ENCODE measurements at regions not wholly inside any gene's neighbourhood (a gene's known extent, or its start where the extent isn't known, plus 50 kb on each side); places are given as distances from the start of the nearest gene placed in this dataset.

DNA sequence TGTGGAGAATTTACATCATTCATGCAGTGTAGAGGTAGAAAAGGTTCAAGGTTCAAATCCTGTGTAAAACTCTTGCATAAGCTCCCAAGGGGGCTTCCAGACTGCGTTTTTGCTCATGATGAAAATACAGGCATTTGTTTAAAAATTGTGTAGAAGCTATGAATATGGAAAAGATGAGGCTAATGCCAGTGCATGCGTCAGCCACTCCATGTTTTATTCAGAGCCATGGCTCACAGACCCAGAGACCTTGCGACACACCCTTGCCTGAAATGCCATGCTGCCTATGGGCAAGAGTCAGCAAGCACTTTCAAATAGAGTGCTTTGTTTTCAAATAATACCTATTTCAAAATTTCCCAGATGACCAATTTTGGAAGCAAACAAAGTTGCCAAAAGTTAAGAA is 262.3 kb downstream of the TRIB2 start:
- TF ChIP-seq, protein P1, sequence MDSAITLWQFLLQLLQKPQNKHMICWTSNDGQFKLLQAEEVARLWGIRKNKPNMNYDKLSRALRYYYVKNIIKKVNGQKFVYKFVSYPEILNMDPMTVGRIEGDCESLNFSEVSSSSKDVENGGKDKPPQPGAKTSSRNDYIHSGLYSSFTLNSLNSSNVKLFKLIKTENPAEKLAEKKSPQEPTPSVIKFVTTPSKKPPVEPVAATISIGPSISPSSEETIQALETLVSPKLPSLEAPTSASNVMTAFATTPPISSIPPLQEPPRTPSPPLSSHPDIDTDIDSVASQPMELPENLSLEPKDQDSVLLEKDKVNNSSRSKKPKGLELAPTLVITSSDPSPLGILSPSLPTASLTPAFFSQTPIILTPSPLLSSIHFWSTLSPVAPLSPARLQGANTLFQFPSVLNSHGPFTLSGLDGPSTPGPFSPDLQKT (CRISPR knock-in tag; IDR thresholded peaks at IDR 0.05; ENCODE audit: borderline replicate concordance) = no peak
- TF ChIP-seq KDM1A (CRISPR knock-in tag; IDR thresholded peaks at IDR 0.05) = no peak
- no peak for TF ChIP-seq KAT7 (CRISPR knock-in tag; IDR thresholded peaks at IDR 0.05; ENCODE audit: borderline replicate concordance)
- TF ChIP-seq CTCF (CRISPR knock-in tag; IDR thresholded peaks at IDR 0.05) = no peak
- TF ChIP-seq ZNF282 (IDR thresholded peaks at IDR 0.05; ENCODE audit: partially characterized antibody) = no peak
- no peak for TF ChIP-seq ZFP36L2 (CRISPR knock-in tag; IDR thresholded peaks at IDR 0.05)
- TF ChIP-seq RXRA (CRISPR knock-in tag; IDR thresholded peaks at IDR 0.05) = no peak
- no peak for TF ChIP-seq REST (IDR thresholded peaks at IDR 0.05; ENCODE audit: borderline replicate concordance in 1 of 2, low read depth in 1 of 2, low read length in 2 of 2)
- TF ChIP-seq ZNF274 (CRISPR knock-in tag; IDR thresholded peaks at IDR 0.05) = no peak
- TF ChIP-seq, protein P2, sequence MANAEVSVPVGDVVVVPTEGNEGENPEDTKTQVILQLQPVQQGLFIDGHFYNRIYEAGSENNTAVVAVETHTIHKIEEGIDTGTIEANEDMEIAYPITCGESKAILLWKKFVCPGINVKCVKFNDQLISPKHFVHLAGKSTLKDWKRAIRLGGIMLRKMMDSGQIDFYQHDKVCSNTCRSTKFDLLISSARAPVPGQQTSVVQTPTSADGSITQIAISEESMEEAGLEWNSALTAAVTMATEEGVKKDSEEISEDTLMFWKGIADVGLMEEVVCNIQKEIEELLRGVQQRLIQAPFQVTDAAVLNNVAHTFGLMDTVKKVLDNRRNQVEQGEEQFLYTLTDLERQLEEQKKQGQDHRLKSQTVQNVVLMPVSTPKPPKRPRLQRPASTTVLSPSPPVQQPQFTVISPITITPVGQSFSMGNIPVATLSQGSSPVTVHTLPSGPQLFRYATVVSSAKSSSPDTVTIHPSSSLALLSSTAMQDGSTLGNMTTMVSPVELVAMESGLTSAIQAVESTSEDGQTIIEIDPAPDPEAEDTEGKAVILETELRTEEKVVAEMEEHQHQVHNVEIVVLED (CRISPR knock-in tag; IDR thresholded peaks at IDR 0.05; ENCODE audit: borderline replicate concordance) = no peak
- TF ChIP-seq, protein P3, sequence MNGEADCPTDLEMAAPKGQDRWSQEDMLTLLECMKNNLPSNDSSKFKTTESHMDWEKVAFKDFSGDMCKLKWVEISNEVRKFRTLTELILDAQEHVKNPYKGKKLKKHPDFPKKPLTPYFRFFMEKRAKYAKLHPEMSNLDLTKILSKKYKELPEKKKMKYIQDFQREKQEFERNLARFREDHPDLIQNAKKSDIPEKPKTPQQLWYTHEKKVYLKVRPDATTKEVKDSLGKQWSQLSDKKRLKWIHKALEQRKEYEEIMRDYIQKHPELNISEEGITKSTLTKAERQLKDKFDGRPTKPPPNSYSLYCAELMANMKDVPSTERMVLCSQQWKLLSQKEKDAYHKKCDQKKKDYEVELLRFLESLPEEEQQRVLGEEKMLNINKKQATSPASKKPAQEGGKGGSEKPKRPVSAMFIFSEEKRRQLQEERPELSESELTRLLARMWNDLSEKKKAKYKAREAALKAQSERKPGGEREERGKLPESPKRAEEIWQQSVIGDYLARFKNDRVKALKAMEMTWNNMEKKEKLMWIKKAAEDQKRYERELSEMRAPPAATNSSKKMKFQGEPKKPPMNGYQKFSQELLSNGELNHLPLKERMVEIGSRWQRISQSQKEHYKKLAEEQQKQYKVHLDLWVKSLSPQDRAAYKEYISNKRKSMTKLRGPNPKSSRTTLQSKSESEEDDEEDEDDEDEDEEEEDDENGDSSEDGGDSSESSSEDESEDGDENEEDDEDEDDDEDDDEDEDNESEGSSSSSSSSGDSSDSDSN (CRISPR knock-in tag; IDR thresholded peaks at IDR 0.05) = no peak
- no peak for TF ChIP-seq SP4 (CRISPR knock-in tag; IDR thresholded peaks at IDR 0.05)

All from HepG2 (cell line).